Ovary (tissue), 7 donors: ENCODE measurements at regions not wholly inside any gene's neighbourhood (a gene's known extent, or its start where the extent isn't known, plus 50 kb on each side); places are given as distances from the start of the nearest gene placed in this dataset.

Source experiments
- DNase-seq, 5 donors: peaks; one replicate each; pipeline ENCODE4 v3.0.0-alpha.2; 2019 to 2020
- H3K27ac ChIP-seq, 2 donors: fragments of 200-600 bp; one replicate each; pipeline versions ENCODE4 v1.5.1 to v1.8.0; 2019 to 2022
- H3K27me3 ChIP-seq: fragments of 200-600 bp; one replicate; pipeline ENCODE4 v1.8.0; 2022
- H3K36me3 ChIP-seq: fragments of 200-600 bp; sonication (generic); one replicate; pipeline ENCODE4 v1.5.1; 2019
- H3K4me1 ChIP-seq: one replicate; pipeline ENCODE4 v1.8.1; 2013; ENCODE audit warnings: mild to moderate bottlenecking, moderate library complexity; ENCODE audit not compliant: insufficient read depth
- H3K4me3 ChIP-seq: fragments of 200-600 bp; sonication (generic); one replicate; pipeline ENCODE4 v1.5.1; 2017
- H3K9me3 ChIP-seq, 2 donors: fragments of 200-600 bp in 1 of 2; sonication (generic) in 1 of 2; one replicate each; pipeline versions ENCODE4 v1.5.1 to v1.8.1; 2013 to 2019; ENCODE audit warnings: mild to moderate bottlenecking in 1 of 2, moderate library complexity in 1 of 2
- CTCF ChIP-seq, 3 donors: fragments of 450-650 bp in 2 of 3; fragments of 200-600 bp in 1 of 3; IDR thresholded peaks; one replicate each; pipeline versions ENCODE4 v1.5.1 to v1.8.0; 2016 to 2022; ENCODE audit warnings: antibody characterized with exemption in 3 of 3, mild to moderate bottlenecking in 1 of 3
- EP300 ChIP-seq: sonication (generic); formaldehyde crosslinking; IDR thresholded peaks from one replicate; pipeline ENCODE4 v1.6.1; 2017; ENCODE audit warnings: antibody characterized with exemption
- POLR2A ChIP-seq: fragments of 450-650 bp; IDR thresholded peaks from one replicate; pipeline ENCODE4 v1.6.1; 2017; ENCODE audit warnings: antibody characterized with exemption, mild to moderate bottlenecking, moderate library complexity
- WGBS, 3 donors: extraction: QIAGEN DNeasy Blood & Tissue Kit in 1 of 3; methylation state at CpG; one replicate each; pipeline versions ENCODE4 v1.1.5 to v1.1.7; 2013 to 2017; 5-methylcytosine and 5-hydroxymethylcytosine counted together
- intact Hi-C, 4 donors: fragments of 100-400 bp; cut with DNase I; formaldehyde crosslinking; loops; one replicate each; pipeline versions ENCODE4 v1.11.0 to v1.15.1; 2022 to 2023
- donor health status: DM: no; HTN: no; CAD: no; lungs with moderate emphysema.
- donor health status: DM: no; HTN: no; CAD: no.
- donor health status: Bipolar disorder and iron deficiency.
- donor health status: DM: no; HTN: no; CAD: no.
- donor health status: DM: yes; HTN: yes; CAD: no.

- no peak overlapping the region for H3K4me3 ChIP-seq
- no peak for DNase-seq
- no peaks in the 10 kb centered on the region for H3K27me3 ChIP-seq
- TF ChIP-seq CTCF (IDR thresholded peaks at IDR 0.05) (no peak), POLR2A (no peak), EP300 (no peak)
- intact Hi-C loops: no loop called here
- H3K27ac ChIP-seq: no peak overlapping the region
- 23 to 36% (median 29%) methylated on average over 2 of the region's 2 CpGs for WGBS, 3 donors
- no peaks in the 10 kb centered on the region for H3K36me3 ChIP-seq
- no peaks in the 10 kb centered on the region for H3K4me1 ChIP-seq
- no peaks in the 10 kb centered on the region for H3K9me3 ChIP-seq
Observed at GRCh38 chrX:124555036-124555595, 208.8 kb downstream of the SH2D1A start.

- Histone ChIP-seq H3K36me3 (no peaks in the 10 kb centered on the region), H3K27me3 (no peaks in the 10 kb centered on the region), H3K4me3 (no peak overlapping the region), H3K4me1 (no peaks in the 10 kb centered on the region), H3K9me3 (no peaks in the 10 kb centered on the region), H3K27ac (no peak overlapping the region)
- DNase-seq: no peak
- 62 to 72% (median 68%) methylated on average over 1 of the region's 1 CpG for WGBS, 3 donors
- intact Hi-C loops: no loop called here
- TF ChIP-seq POLR2A: no peak
- TF ChIP-seq CTCF (IDR thresholded peaks at IDR 0.05): no peak
- no peak for TF ChIP-seq EP300
Observed at GRCh38 chrX:124557976-124558375, 211.6 kb downstream of the SH2D1A start.

- no peak for DNase-seq
- Histone ChIP-seq H3K4me1 (no peaks in the 10 kb centered on the region), H3K9me3 (no peaks in the 10 kb centered on the region), H3K4me3 (no peak overlapping the region), H3K27me3 (no peaks in the 10 kb centered on the region), H3K36me3 (no peaks in the 10 kb centered on the region), H3K27ac (no peak overlapping the region)
- TF ChIP-seq EP300: no peak
- TF ChIP-seq POLR2A: no peak
- no peak for TF ChIP-seq CTCF (IDR thresholded peaks at IDR 0.05)
- 22 to 38% (median 27%) methylated on average over 2 of the region's 2 CpGs for WGBS, 3 donors
- intact Hi-C loops: no loop called here
Observed at GRCh38 chrX:124573468-124573867, 227.1 kb downstream of the SH2D1A start.

- H3K27me3 ChIP-seq: no peaks in the 10 kb centered on the region
- no peak for TF ChIP-seq POLR2A
- no peak for TF ChIP-seq CTCF (IDR thresholded peaks at IDR 0.05)
- TF ChIP-seq EP300: no peak
- intact Hi-C loops: no loop called here
- DNase-seq: no peak
- H3K4me1 ChIP-seq: no peaks in the 10 kb centered on the region
- no peaks in the 10 kb centered on the region for H3K9me3 ChIP-seq
- H3K4me3 ChIP-seq: no peak overlapping the region
- no peak overlapping the region for H3K27ac ChIP-seq
- H3K36me3 ChIP-seq: no peaks in the 10 kb centered on the region
Observed at GRCh38 chrX:124592744-124593143, 246.4 kb downstream of the SH2D1A start.
